Endodermal cell (in vitro differentiated cells): ENCODE measurements at regions not wholly inside any gene's neighbourhood (a gene's known extent, or its start where the extent isn't known, plus 50 kb on each side); places are given as distances from the start of the nearest gene placed in this dataset.
A peak's percentile ranks its signal among the peaks of the same experiment; 100 is the strongest.

Source experiments
- DNase-seq: peaks from one replicate; pipeline ENCODE4 v3.0.0-alpha.2; 2017
- H3K27ac ChIP-seq: 2 replicates; pipeline ENCODE4 v1.5.1; 2013; ENCODE audit warnings: mild to moderate bottlenecking, low read depth, low read length, moderate library complexity
- H3K27me3 ChIP-seq: 2 replicates; pipeline ENCODE4 v1.6.1; 2013; ENCODE audit warnings: mild to moderate bottlenecking, low read length, moderate library complexity; ENCODE audit not compliant: insufficient read depth, control insufficient read depth, poor library complexity, severe bottlenecking
- H3K36me3 ChIP-seq: 2 replicates; pipeline ENCODE4 v1.7.0; 2013; ENCODE audit warnings: mild to moderate bottlenecking, low read length, moderate library complexity; ENCODE audit not compliant: control insufficient read depth, insufficient read depth
- H3K4me1 ChIP-seq: one replicate; pipeline ENCODE4 v1.7.0; 2013; ENCODE audit warnings: low read length; ENCODE audit not compliant: control insufficient read depth, insufficient read depth
- H3K4me3 ChIP-seq: 2 replicates; pipeline ENCODE4 v1.5.1; 2013; ENCODE audit warnings: mild to moderate bottlenecking, low read length, moderate library complexity
- H3K9ac ChIP-seq: 2 replicates; pipeline ENCODE4 v1.6.1; 2013; ENCODE audit warnings: mild to moderate bottlenecking, low read length, moderate library complexity; ENCODE audit not compliant: poor library complexity, severe bottlenecking; ENCODE audit errors: extremely low read depth
- H3K9me3 ChIP-seq: 2 replicates; pipeline ENCODE4 v1.6.1; 2013; ENCODE audit warnings: mild to moderate bottlenecking, low read length, moderate library complexity; ENCODE audit not compliant: control insufficient read depth
- H3K27ac Mint-ChIP-seq: 2 replicates; pipeline ENCODE4 v1.8.0; 2020; ENCODE audit warnings: mixed read lengths
- H3K27me3 Mint-ChIP-seq: 2 replicates; pipeline ENCODE4 v1.8.0; 2021; ENCODE audit warnings: mild to moderate bottlenecking, mixed read lengths; ENCODE audit not compliant: insufficient read depth
- H3K36me3 Mint-ChIP-seq: 2 replicates; pipeline ENCODE4 v1.8.0; 2020; ENCODE audit warnings: low read depth, mixed read lengths
- H3K4me1 Mint-ChIP-seq: 2 replicates; pipeline ENCODE4 v1.8.0; 2020; ENCODE audit warnings: mixed read lengths
- H3K4me3 Mint-ChIP-seq: 2 replicates; pipeline ENCODE4 v1.8.0; 2020; ENCODE audit warnings: mild to moderate bottlenecking, moderate library complexity, mixed read lengths
- H3K9me3 Mint-ChIP-seq: 2 replicates; pipeline ENCODE4 v1.8.0; 2020; ENCODE audit warnings: mild to moderate bottlenecking, mixed read lengths
- WGBS, 2 experiments: methylation state at CpG; one replicate each; pipeline versions ENCODE4 v1.1.5 to v1.1.7; 2013; ENCODE audit warnings: missing lambda C conversion rate in 2 of 2, mixed read lengths in 1 of 2; ENCODE audit not compliant: insufficient coverage in 1 of 2, insufficient read length in 1 of 2; 5-methylcytosine and 5-hydroxymethylcytosine counted together
- TF ChIP-seq, protein P1 (sequence below): fragments of 200-600 bp; sonication (generic); conservative IDR thresholded peaks from 2 replicates; pipeline ENCODE4 v1.5.0; 2021; ENCODE audit warnings: antibody characterized with exemption, mild to moderate bottlenecking

DNA sequence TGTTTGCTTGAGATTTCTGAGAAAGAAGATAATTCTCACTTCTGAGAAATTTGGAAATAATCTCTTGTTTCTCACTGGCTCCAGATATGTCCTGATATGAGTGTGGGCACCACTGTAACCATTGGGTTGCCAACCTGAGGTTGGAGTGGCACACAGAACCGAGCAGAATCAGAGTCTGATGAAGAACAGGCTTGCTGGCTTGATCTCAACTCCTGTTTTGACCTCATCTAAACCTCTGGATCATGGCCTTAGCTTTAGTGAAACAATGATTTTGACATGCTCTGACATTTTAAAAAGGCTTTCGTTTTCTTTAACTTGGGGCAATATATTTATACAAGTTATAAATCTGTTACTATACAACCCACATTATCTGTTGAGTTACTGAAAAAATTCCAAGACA is 548.0 kb downstream of the IRS1 start:
- no peak overlapping the region for H3K4me3 ChIP-seq
- H3K9me3 ChIP-seq = no peaks in the 10 kb centered on the region
- TF ChIP-seq, protein P1, sequence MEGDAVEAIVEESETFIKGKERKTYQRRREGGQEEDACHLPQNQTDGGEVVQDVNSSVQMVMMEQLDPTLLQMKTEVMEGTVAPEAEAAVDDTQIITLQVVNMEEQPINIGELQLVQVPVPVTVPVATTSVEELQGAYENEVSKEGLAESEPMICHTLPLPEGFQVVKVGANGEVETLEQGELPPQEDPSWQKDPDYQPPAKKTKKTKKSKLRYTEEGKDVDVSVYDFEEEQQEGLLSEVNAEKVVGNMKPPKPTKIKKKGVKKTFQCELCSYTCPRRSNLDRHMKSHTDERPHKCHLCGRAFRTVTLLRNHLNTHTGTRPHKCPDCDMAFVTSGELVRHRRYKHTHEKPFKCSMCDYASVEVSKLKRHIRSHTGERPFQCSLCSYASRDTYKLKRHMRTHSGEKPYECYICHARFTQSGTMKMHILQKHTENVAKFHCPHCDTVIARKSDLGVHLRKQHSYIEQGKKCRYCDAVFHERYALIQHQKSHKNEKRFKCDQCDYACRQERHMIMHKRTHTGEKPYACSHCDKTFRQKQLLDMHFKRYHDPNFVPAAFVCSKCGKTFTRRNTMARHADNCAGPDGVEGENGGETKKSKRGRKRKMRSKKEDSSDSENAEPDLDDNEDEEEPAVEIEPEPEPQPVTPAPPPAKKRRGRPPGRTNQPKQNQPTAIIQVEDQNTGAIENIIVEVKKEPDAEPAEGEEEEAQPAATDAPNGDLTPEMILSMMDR = no peak
- H3K36me3 ChIP-seq = no peaks in the 10 kb centered on the region
- no peak overlapping the region for H3K27ac ChIP-seq
- H3K9me3 Mint-ChIP-seq = peaks cover 2% of the 10 kb centered on the region
- no peaks in the 10 kb centered on the region for H3K27me3 ChIP-seq
- no peaks in the 10 kb centered on the region for H3K4me1 ChIP-seq
- H3K4me3 Mint-ChIP-seq = no peak overlapping the region
- H3K27ac Mint-ChIP-seq = no peak overlapping the region
- H3K27me3 Mint-ChIP-seq = no peaks in the 10 kb centered on the region
- DNase-seq = no peak
- H3K4me1 Mint-ChIP-seq = no peaks in the 10 kb centered on the region
- no peaks in the 10 kb centered on the region for H3K36me3 Mint-ChIP-seq
- H3K9ac ChIP-seq = no peak overlapping the region
- WGBS, 2 experiments = 83 to 100% methylated on average over 1 to 2 of the region's 2 CpGs

DNA sequence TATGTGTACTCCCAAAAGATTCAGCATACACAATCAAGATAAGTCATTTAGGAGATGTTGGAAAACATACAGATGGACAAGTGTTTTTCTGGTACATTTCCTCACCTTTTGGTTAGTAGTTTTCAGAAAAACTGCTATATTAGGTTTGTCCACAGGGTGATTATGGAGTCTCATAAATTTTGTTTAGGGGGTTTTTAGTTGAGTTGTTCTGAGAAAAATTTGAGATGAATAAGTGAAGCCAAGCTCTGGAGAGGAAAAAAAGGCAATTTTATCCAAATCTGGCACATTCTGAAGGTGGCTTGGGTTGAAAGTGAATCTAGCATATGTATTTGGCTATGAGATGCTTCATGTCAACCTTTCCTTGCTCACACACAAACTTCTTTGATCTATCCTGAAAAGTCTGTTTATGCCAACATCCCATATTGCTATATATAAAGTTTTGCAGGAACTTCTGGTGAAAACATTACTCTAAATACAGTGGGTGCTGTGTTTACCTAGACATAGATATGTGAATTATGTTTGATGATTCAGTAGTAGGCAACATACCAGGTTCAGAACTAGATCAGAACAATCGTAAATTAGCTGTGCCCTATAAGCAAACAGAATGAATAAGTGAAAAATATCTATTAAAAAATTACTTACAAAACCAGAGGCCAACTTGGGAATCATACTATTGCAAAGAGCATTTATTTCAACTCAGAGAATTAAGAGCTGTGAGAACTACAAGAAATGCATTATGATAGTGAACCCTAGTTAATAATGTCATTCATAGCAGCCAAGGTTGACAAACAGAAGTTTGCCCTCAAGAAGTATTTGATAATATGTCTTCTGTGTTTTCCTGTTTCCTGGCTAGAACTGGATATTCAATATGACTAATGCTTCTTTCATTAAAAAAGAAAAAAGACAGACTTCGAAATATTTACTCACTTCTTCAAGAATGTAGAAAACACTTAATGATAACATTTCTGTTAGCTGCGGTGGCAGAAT is 552.0 kb downstream of the IRS1 start:
- Mint-ChIP-seq H3K4me1 (no peaks in the 10 kb centered on the region), H3K36me3 (no peaks in the 10 kb centered on the region), H3K27ac (no peak overlapping the region), H3K4me3 (no peak overlapping the region), H3K9me3 (peaks cover 4% of the 10 kb centered on the region), H3K27me3 (no peaks in the 10 kb centered on the region)
- WGBS, 2 experiments = 78% methylated on average over 1 of the region's 3 CpGs; no CpG with 5 or more reads in 1 of the 2 experiments
- Histone ChIP-seq H3K36me3 (no peaks in the 10 kb centered on the region), H3K9me3 (no peaks in the 10 kb centered on the region), H3K27ac (no peak overlapping the region), H3K4me3 (no peak overlapping the region), H3K9ac (no peak overlapping the region), H3K27me3 (no peaks in the 10 kb centered on the region), H3K4me1 (no peaks in the 10 kb centered on the region)
- TF ChIP-seq, protein P1 = peak; percentile 37
- DNase-seq = no peak

DNA sequence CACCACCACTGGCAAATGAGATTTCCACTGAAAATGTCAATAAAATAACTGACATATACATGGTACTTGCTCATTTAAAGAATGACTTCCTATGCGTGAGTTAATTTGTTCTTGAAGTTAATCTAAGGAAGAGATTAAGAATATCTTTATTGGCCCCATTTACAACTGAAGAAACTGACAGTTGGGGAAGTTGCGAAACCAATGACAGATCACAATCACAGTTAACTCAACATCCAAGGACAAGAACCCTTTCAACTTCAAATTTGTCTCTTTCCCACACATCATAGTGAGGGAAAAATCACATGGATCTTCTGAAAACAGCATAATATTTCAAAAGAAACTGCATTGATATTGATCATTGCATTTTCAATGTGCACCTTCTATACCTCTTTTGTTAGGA is 565.4 kb downstream of the IRS1 start:
- Mint-ChIP-seq H3K4me3 (no peak overlapping the region), H3K27ac (no peak overlapping the region), H3K4me1 (no peaks in the 10 kb centered on the region), H3K9me3 (no peaks in the 10 kb centered on the region), H3K27me3 (no peaks in the 10 kb centered on the region), H3K36me3 (no peaks in the 10 kb centered on the region)
- Histone ChIP-seq H3K27ac (no peak overlapping the region), H3K9me3 (no peaks in the 10 kb centered on the region), H3K27me3 (no peaks in the 10 kb centered on the region), H3K4me3 (no peak overlapping the region), H3K9ac (no peak overlapping the region), H3K36me3 (no peaks in the 10 kb centered on the region), H3K4me1 (no peaks in the 10 kb centered on the region)
- no peak for DNase-seq
- TF ChIP-seq, protein P1 = no peak
- WGBS, 2 experiments = 94% methylated on average over 2 of the region's 2 CpGs; no CpG with 5 or more reads in 1 of the 2 experiments
